ENCODE measurements at regions not wholly inside any gene's neighbourhood (a gene's known extent, or its start where the extent isn't known, plus 50 kb on each side); places are given as distances from the start of the nearest gene placed in this dataset.

GRCh38 chr10:100622946-100623345, 87.2 kb downstream of the HIF1AN start:
- no peak for DNase-seq
- peaks cover 0 to 8% of the 10 kb centered on the region in 2 donors for H3K27me3 ChIP-seq
- no peaks in the 10 kb centered on the region for H3K9me3 ChIP-seq
- intact Hi-C loops (cut with DNase I; ENCODE audit: low total_unique reads), result no loop called here
- no peak for TF ChIP-seq POLR2A (IDR thresholded peaks at IDR 0.05)
- TF ChIP-seq CTCF (IDR thresholded peaks at IDR 0.05), result no peak
- no peaks in the 10 kb centered on the region for H3K36me3 ChIP-seq
- no peak overlapping the region for H3K27ac ChIP-seq
- no peak overlapping the region for H3K4me3 ChIP-seq
- no peaks in the 10 kb centered on the region for H3K4me1 ChIP-seq

GRCh38 chr10:100623521-100624230, 87.9 kb downstream of the HIF1AN start:
- Histone ChIP-seq H3K9me3 (no peaks in the 10 kb centered on the region), H3K27ac (no peak overlapping the region), H3K4me1 (no peaks in the 10 kb centered on the region), H3K4me3 (no peak overlapping the region), H3K36me3 (no peaks in the 10 kb centered on the region), H3K27me3 (peaks cover 0 to 8% of the 10 kb centered on the region in 2 donors)
- no peak for DNase-seq
- intact Hi-C loops (cut with DNase I; ENCODE audit: low total_unique reads), result no loop called here
- TF ChIP-seq POLR2A (IDR thresholded peaks at IDR 0.05) (no peak), CTCF (IDR thresholded peaks at IDR 0.05) (no peak)

- no peak for DNase-seq
- TF ChIP-seq CTCF (IDR thresholded peaks at IDR 0.05), result no peak
- TF ChIP-seq POLR2A (IDR thresholded peaks at IDR 0.05), result no peak
- intact Hi-C loops (cut with DNase I; ENCODE audit: low total_unique reads), result no loop called here
- no peak overlapping the region for H3K4me3 ChIP-seq
- no peak overlapping the region for H3K27ac ChIP-seq
- H3K36me3 ChIP-seq, result no peaks in the 10 kb centered on the region
- H3K27me3 ChIP-seq, result peaks cover 0 to 8% of the 10 kb centered on the region in 2 donors
- no peaks in the 10 kb centered on the region for H3K9me3 ChIP-seq
- H3K4me1 ChIP-seq, result no peaks in the 10 kb centered on the region
Measured at GRCh38 chr10:100624298-100624697, 88.6 kb downstream of the HIF1AN start.

- Histone ChIP-seq H3K4me1 (no peaks in the 10 kb centered on the region), H3K36me3 (no peaks in the 10 kb centered on the region), H3K4me3 (no peak overlapping the region), H3K27me3 (peaks cover 0 to 8% of the 10 kb centered on the region in 2 donors), H3K27ac (no peak overlapping the region), H3K9me3 (no peaks in the 10 kb centered on the region)
- DNase-seq, result no peak
- TF ChIP-seq POLR2A (IDR thresholded peaks at IDR 0.05), result no peak
- intact Hi-C loops (cut with DNase I; ENCODE audit: low total_unique reads), result no loop called here
Measured at GRCh38 chr10:100625816-100626215, 90.1 kb downstream of the HIF1AN start.

- no peak for DNase-seq
Measured at GRCh38 chr10:100628061-100628460, 92.3 kb downstream of the HIF1AN start.

More at GRCh38 chr10:100628061-100628460, 92.3 kb downstream of the HIF1AN start:
- Histone ChIP-seq H3K4me1 (no peaks in the 10 kb centered on the region), H3K9me3 (no peaks in the 10 kb centered on the region), H3K27ac (no peak overlapping the region), H3K36me3 (no peaks in the 10 kb centered on the region), H3K4me3 (no peak overlapping the region), H3K27me3 (no peaks in the 10 kb centered on the region)
- intact Hi-C loops (cut with DNase I; ENCODE audit: low total_unique reads), result no loop called here
- TF ChIP-seq CTCF (IDR thresholded peaks at IDR 0.05), result no peak
- no peak for TF ChIP-seq POLR2A (IDR thresholded peaks at IDR 0.05)

Data from uterus (tissue), 3 donors.